GM23338 (cell line): ENCODE measurements at regions not wholly inside any gene's neighbourhood (a gene's known extent, or its start where the extent isn't known, plus 50 kb on each side); places are given as distances from the start of the nearest gene placed in this dataset.

Experiments used
- ATAC-seq: fragments of 200-7000 bp; cut with Tn5 transposase; 3 replicates; pipeline ENCODE4 v1.9.1; 2020
- DNase-seq: peaks from one replicate; pipeline ENCODE4 v3.0.0-alpha.2; 2015; ENCODE audit warnings: low spot score
- H2AFZ ChIP-seq: fragments of 200-600 bp; sonication (generic); 2 replicates; pipeline ENCODE4 v1.8.0; 2016; ENCODE audit warnings: antibody characterized with exemption, mild to moderate bottlenecking, moderate library complexity
- H3F3A ChIP-seq: fragments of 200-600 bp; sonication (generic); replicated peaks from 2 replicates; pipeline ENCODE4 v1.8.0; 2017; ENCODE audit warnings: antibody characterized with exemption, mixed run types, low read depth
- H3K27ac ChIP-seq: fragments of 200-600 bp; sonication (generic); 2 replicates; pipeline ENCODE4 v1.6.1; 2016; ENCODE audit warnings: low read depth
- H3K27me3 ChIP-seq: fragments of 200-600 bp; sonication (generic); 2 replicates; pipeline ENCODE4 v1.8.0; 2016; ENCODE audit warnings: mild to moderate bottlenecking, mixed run types, moderate library complexity; ENCODE audit not compliant: insufficient read depth
- H3K36me3 ChIP-seq: fragments of 200-600 bp; sonication (generic); 2 replicates; pipeline ENCODE4 v1.8.0; 2016; ENCODE audit warnings: mild to moderate bottlenecking; ENCODE audit not compliant: insufficient read depth
- H3K4me1 ChIP-seq: fragments of 200-600 bp; sonication (generic); 2 replicates; pipeline ENCODE4 v1.8.0; 2016; ENCODE audit warnings: mild to moderate bottlenecking, moderate library complexity; ENCODE audit not compliant: insufficient read depth
- H3K4me2 ChIP-seq: fragments of 200-600 bp; sonication (generic); 2 replicates; pipeline ENCODE4 v1.7.1; 2017; ENCODE audit warnings: mixed run types
- H3K4me3 ChIP-seq: fragments of 200-600 bp; sonication (generic); 2 replicates; pipeline ENCODE4 v1.6.1; 2016; ENCODE audit warnings: mixed run types
- H3K79me2 ChIP-seq: fragments of 200-600 bp; sonication (generic); replicated peaks from 2 replicates; pipeline ENCODE4 v1.8.0; 2017; ENCODE audit warnings: mild to moderate bottlenecking; ENCODE audit not compliant: insufficient read depth
- H3K9me2 ChIP-seq: fragments of 200-600 bp; sonication (generic); 2 replicates; pipeline ENCODE4 v1.8.0; 2017; ENCODE audit not compliant: insufficient read depth
- H4K20me1 ChIP-seq: fragments of 200-600 bp; sonication (generic); replicated peaks from 2 replicates; pipeline ENCODE4 v1.8.0; 2017; ENCODE audit warnings: mild to moderate bottlenecking; ENCODE audit not compliant: insufficient read depth
- H3K27ac Mint-ChIP-seq: 2 replicates; pipeline ENCODE4 v1.8.0; 2020; ENCODE audit warnings: inconsistent platforms, mild to moderate bottlenecking, moderate library complexity, mixed read lengths
- H3K27me3 Mint-ChIP-seq: 3 replicates; pipeline ENCODE4 v1.8.0; 2022; ENCODE audit warnings: low read depth, mild to moderate bottlenecking, moderate library complexity, mixed read lengths, inconsistent platforms; ENCODE audit not compliant: insufficient read depth, poor library complexity
- H3K36me3 Mint-ChIP-seq: 3 replicates; pipeline ENCODE4 v1.8.0; 2021; ENCODE audit warnings: low read depth, mild to moderate bottlenecking, inconsistent platforms, moderate library complexity, mixed read lengths
- H3K4me1 Mint-ChIP-seq: 3 replicates; pipeline ENCODE4 v1.8.0; 2020; ENCODE audit warnings: mild to moderate bottlenecking, inconsistent platforms, mixed read lengths
- H3K4me3 Mint-ChIP-seq: 3 replicates; pipeline ENCODE4 v1.8.0; 2021; ENCODE audit warnings: moderate library complexity, mild to moderate bottlenecking, inconsistent platforms, mixed read lengths
- H3K9me3 Mint-ChIP-seq: 3 replicates; pipeline ENCODE4 v1.8.0; 2020; ENCODE audit warnings: moderate library complexity, mild to moderate bottlenecking, inconsistent platforms, mixed read lengths
- EZH2phosphoT487 ChIP-seq: fragments of 200-600 bp; sonication (generic); IDR thresholded peaks from one replicate; pipeline ENCODE4 v1.8.1; 2018; ENCODE audit warnings: antibody characterized with exemption; ENCODE audit not compliant: unreplicated experiment
- ZNF114 ChIP-seq: fragments of 250-450 bp; sonication (Bioruptor Pico); IDR thresholded peaks from 2 replicates; pipeline ENCODE4 v1.5.0; 2020; ENCODE audit warnings: mild to moderate bottlenecking, moderate library complexity
- ZNF331 ChIP-seq: fragments of 250-450 bp; sonication (Bioruptor Pico); IDR thresholded peaks from 2 replicates; pipeline ENCODE4 v1.5.0; 2020; ENCODE audit warnings: low read depth, mild to moderate bottlenecking, moderate library complexity
- TF ChIP-seq, protein P1 (sequence below): fragments of 250-450 bp; sonication (Bioruptor Pico); IDR thresholded peaks from 2 replicates; pipeline ENCODE4 v1.5.0; 2020; ENCODE audit warnings: mild to moderate bottlenecking, moderate library complexity
- TF ChIP-seq, protein P2 (sequence below), 2 experiments: fragments of 200-600 bp in 1 of 2; sonication (generic) in 1 of 2; conservative IDR thresholded peaks; 2 replicates each; pipeline versions ENCODE4 v1.5.1 to v1.6.1; 2016 to 2017; ENCODE audit warnings: antibody characterized with exemption in 2 of 2, low read depth in 2 of 2, mild to moderate bottlenecking in 2 of 2, moderate library complexity in 1 of 2

DNA sequence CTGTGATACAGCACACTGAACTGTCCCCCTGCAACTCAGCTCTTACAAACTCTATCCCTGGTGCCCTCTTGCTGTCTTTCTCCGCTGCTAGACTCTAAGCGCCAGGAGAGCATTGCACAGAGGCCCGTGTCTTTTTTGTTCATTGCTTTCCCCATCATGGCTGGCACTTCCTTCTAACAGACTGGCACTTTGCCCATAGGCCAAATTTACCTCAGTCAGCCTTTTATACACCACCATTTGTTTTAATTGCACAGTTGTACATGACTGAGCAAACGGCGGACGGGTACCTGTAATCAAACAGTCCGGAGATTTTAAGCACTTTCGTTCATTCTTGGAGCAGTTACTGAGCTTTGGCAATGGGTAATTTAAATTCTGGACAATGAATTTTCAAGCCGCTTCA is 102.2 kb upstream of the CLINT1 start:
- 0 out of 2 replicates have a peak, but pooled peaks cover 4% of the 10 kb centered on the region for H3F3A ChIP-seq
- TF ChIP-seq ZNF331 (CRISPR knock-in tag) = no peak
- TF ChIP-seq EZH2phosphoT487 = no peak
- TF ChIP-seq, protein P1, sequence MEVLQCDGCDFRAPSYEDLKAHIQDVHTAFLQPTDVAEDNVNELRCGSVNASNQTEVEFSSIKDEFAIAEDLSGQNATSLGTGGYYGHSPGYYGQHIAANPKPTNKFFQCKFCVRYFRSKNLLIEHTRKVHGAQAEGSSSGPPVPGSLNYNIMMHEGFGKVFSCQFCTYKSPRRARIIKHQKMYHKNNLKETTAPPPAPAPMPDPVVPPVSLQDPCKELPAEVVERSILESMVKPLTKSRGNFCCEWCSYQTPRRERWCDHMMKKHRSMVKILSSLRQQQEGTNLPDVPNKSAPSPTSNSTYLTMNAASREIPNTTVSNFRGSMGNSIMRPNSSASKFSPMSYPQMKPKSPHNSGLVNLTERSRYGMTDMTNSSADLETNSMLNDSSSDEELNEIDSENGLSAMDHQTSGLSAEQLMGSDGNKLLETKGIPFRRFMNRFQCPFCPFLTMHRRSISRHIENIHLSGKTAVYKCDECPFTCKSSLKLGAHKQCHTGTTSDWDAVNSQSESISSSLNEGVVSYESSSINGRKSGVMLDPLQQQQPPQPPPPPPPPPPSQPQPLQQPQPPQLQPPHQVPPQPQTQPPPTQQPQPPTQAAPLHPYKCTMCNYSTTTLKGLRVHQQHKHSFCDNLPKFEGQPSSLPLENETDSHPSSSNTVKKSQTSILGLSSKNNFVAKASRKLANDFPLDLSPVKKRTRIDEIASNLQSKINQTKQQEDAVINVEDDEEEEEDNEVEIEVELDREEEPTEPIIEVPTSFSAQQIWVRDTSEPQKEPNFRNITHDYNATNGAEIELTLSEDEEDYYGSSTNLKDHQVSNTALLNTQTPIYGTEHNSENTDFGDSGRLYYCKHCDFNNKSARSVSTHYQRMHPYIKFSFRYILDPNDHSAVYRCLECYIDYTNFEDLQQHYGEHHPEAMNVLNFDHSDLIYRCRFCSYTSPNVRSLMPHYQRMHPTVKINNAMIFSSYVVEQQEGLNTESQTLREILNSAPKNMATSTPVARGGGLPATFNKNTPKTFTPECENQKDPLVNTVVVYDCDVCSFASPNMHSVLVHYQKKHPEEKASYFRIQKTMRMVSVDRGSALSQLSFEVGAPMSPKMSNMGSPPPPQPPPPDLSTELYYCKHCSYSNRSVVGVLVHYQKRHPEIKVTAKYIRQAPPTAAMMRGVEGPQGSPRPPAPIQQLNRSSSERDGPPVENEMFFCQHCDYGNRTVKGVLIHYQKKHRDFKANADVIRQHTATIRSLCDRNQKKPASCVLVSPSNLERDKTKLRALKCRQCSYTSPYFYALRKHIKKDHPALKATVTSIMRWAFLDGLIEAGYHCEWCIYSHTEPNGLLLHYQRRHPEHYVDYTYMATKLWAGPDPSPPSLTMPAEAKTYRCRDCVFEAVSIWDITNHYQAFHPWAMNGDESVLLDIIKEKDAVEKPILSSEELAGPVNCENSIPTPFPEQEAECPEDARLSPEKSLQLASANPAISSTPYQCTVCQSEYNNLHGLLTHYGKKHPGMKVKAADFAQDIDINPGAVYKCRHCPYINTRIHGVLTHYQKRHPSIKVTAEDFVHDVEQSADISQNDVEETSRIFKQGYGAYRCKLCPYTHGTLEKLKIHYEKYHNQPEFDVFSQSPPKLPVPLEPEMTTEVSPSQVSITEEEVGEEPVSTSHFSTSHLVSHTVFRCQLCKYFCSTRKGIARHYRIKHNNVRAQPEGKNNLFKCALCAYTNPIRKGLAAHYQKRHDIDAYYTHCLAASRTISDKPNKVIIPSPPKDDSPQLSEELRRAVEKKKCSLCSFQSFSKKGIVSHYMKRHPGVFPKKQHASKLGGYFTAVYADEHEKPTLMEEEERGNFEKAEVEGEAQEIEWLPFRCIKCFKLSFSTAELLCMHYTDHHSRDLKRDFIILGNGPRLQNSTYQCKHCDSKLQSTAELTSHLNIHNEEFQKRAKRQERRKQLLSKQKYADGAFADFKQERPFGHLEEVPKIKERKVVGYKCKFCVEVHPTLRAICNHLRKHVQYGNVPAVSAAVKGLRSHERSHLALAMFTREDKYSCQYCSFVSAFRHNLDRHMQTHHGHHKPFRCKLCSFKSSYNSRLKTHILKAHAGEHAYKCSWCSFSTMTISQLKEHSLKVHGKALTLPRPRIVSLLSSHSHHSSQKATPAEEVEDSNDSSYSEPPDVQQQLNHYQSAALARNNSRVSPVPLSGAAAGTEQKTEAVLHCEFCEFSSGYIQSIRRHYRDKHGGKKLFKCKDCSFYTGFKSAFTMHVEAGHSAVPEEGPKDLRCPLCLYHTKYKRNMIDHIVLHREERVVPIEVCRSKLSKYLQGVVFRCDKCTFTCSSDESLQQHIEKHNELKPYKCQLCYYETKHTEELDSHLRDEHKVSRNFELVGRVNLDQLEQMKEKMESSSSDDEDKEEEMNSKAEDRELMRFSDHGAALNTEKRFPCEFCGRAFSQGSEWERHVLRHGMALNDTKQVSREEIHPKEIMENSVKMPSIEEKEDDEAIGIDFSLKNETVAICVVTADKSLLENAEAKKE (CRISPR knock-in tag) = no peak
- no peak for TF ChIP-seq ZNF114
- TF ChIP-seq, protein P2, sequence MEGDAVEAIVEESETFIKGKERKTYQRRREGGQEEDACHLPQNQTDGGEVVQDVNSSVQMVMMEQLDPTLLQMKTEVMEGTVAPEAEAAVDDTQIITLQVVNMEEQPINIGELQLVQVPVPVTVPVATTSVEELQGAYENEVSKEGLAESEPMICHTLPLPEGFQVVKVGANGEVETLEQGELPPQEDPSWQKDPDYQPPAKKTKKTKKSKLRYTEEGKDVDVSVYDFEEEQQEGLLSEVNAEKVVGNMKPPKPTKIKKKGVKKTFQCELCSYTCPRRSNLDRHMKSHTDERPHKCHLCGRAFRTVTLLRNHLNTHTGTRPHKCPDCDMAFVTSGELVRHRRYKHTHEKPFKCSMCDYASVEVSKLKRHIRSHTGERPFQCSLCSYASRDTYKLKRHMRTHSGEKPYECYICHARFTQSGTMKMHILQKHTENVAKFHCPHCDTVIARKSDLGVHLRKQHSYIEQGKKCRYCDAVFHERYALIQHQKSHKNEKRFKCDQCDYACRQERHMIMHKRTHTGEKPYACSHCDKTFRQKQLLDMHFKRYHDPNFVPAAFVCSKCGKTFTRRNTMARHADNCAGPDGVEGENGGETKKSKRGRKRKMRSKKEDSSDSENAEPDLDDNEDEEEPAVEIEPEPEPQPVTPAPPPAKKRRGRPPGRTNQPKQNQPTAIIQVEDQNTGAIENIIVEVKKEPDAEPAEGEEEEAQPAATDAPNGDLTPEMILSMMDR (conservative IDR thresholded peaks at IDR 0.05; ENCODE audit: low read depth in 2 of 2) = no peak
- H3K27me3 ChIP-seq = no peaks in the 10 kb centered on the region
- Mint-ChIP-seq H3K36me3 (no peaks in the 10 kb centered on the region), H3K9me3 (no peaks in the 10 kb centered on the region), H3K27me3 (peaks cover 1% of the 10 kb centered on the region), H3K27ac (no peak overlapping the region), H3K4me3 (no peak overlapping the region), H3K4me1 (peaks cover 25% of the 10 kb centered on the region)
- H3K36me3 ChIP-seq = no peaks in the 10 kb centered on the region
- H4K20me1 ChIP-seq = no peaks in the 10 kb centered on the region
- 0 out of 2 replicates have a peak, but pooled peaks cover under 1% of the 10 kb centered on the region for H3K9me2 ChIP-seq
- H3K4me2 ChIP-seq = no peak overlapping the region
- H3K4me3 ChIP-seq = no peak overlapping the region
- H3K4me1 ChIP-seq = peaks cover 17% of the 10 kb centered on the region
- no peak for ATAC-seq
- no peak for DNase-seq
- 0 out of 2 replicates have a peak overlapping the region, but pooled peaks have one; percentile 63 for H2AFZ ChIP-seq
- no peaks in the 10 kb centered on the region for H3K79me2 ChIP-seq
- no peak overlapping the region for H3K27ac ChIP-seq
